Ishikawa (cell line): ENCODE measurements at regions not wholly inside any gene's neighbourhood (a gene's known extent, or its start where the extent isn't known, plus 50 kb on each side); places are given as distances from the start of the nearest gene placed in this dataset.

Experiments used
- CEBPB ChIP-seq: IDR thresholded peaks from 2 replicates; pipeline ENCODE4 v1.6.1; 2012
- CREB1 ChIP-seq: IDR thresholded peaks from 2 replicates; pipeline ENCODE4 v1.6.1; 2012; ENCODE audit warnings: low read depth
- EGR1 ChIP-seq: IDR thresholded peaks from 2 replicates; pipeline ENCODE4 v1.6.1; 2012
- EP300 ChIP-seq: IDR thresholded peaks from 2 replicates; pipeline ENCODE4 v1.6.1; 2012; ENCODE audit warnings: borderline replicate concordance
- FOXM1 ChIP-seq: IDR thresholded peaks from 2 replicates; pipeline ENCODE4 v1.6.1; 2012; ENCODE audit warnings: low read depth, borderline replicate concordance
- MAX ChIP-seq: IDR thresholded peaks from 2 replicates; pipeline ENCODE4 v1.6.1; 2012
- NFIC ChIP-seq: IDR thresholded peaks from 2 replicates; pipeline ENCODE4 v1.6.1; 2012
- RAD21 ChIP-seq: IDR thresholded peaks from 2 replicates; pipeline ENCODE4 v1.6.1; 2012; ENCODE audit warnings: low read depth
- REST ChIP-seq: IDR thresholded peaks from 2 replicates; pipeline ENCODE4 v1.6.1; 2012; ENCODE audit warnings: low read depth, mild to moderate bottlenecking
- TAF1 ChIP-seq: IDR thresholded peaks from 2 replicates; pipeline ENCODE4 v1.6.1; 2012; ENCODE audit warnings: low read depth, mild to moderate bottlenecking
- TCF12 ChIP-seq: IDR thresholded peaks from 2 replicates; pipeline ENCODE4 v1.6.1; 2012; ENCODE audit warnings: low read depth
- TEAD4 ChIP-seq: IDR thresholded peaks from 2 replicates; pipeline ENCODE4 v1.6.1; 2012
- USF1 ChIP-seq: IDR thresholded peaks from 2 replicates; pipeline ENCODE4 v1.6.1; 2012
- YY1 ChIP-seq: IDR thresholded peaks from 2 replicates; pipeline ENCODE4 v1.6.1; 2012; ENCODE audit warnings: low read depth
- ZBTB7A ChIP-seq: IDR thresholded peaks from 2 replicates; pipeline ENCODE4 v1.6.1; 2012; ENCODE audit warnings: low read depth

DNA sequence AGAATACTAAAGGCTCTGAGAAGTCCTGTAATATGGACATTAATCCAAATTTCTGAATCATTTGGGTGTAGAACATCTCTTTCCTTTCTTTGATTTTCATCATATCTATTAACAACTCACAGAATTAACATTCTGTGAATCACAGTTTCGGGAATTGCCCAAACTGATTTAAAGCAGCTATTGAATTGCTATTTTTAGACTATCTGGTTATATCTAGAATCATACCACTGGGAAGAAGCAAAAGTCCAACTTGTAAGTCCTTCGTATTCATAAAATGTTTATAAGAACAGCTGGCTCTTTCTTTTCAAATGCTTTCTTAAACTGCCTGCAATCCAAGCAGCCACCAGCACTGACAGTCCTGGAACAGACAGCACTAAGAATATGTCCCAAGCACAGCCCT, 733.0 kb downstream of the NTRK3 start:
- TF ChIP-seq TCF12: no peak

DNA sequence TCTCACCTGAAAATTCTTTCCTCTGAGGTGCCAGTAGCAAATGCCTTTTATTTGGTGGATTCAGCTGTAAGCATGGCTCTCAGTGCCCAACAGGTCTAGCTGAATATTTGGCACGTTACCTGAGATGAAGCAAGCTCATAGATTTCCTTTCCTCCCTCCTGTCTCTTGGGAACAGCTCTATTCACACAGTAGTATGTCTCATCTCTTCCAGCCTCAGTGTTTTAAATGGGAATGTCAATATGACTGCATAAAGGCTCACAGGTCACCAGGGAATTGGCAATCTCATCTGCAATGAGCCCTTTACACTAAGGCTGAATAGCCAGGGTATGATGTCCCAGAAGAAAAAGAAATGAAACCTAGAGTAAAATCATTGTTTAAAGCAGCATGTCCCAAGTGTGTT, 733.5 kb downstream of the NTRK3 start:
- no peak for TF ChIP-seq CEBPB
- no peak for TF ChIP-seq MAX
- no peak for TF ChIP-seq EP300
- no peak for TF ChIP-seq RAD21
- TF ChIP-seq CREB1: no peak
- no peak for TF ChIP-seq TEAD4
- TF ChIP-seq TAF1: no peak
- TF ChIP-seq TCF12: no peak
- TF ChIP-seq USF1: no peak
- no peak for TF ChIP-seq REST

DNA sequence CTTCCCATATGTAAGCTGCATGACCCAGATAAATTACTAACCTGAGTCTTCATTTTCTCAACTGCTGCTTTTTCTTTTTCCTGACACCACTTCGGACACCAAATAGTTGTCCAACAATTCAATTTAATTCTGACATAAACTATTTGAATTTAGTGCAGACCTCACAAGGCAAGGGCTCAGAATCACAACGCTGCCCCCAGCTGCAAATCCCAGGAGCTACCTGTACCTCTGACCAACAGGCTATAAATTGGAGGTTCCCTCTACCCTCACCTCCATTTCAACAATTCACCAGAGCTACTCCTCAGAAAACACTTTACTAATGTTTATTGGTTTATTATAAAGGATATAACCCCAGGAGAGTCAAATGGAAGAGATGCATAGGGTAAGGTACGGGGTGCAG, 737.6 kb downstream of the NTRK3 start:
- TF ChIP-seq EGR1 (no peak), TEAD4 (no peak), CEBPB (no peak), REST (no peak), YY1 (no peak), CREB1 (no peak)

- TF ChIP-seq CREB1 (no peak), EGR1 (no peak), REST (no peak), YY1 (no peak), TEAD4 (no peak), FOXM1 (no peak), USF1 (no peak), EP300 (no peak), ZBTB7A (no peak), RAD21 (no peak), TCF12 (no peak), TAF1 (no peak), CEBPB (no peak), NFIC (no peak), MAX (no peak)
Observed at GRCh38 chr15:87508086-87508485, 748.5 kb downstream of the NTRK3 start.

- TF ChIP-seq RAD21: no peak
- no peak for TF ChIP-seq YY1
- no peak for TF ChIP-seq MAX
- no peak for TF ChIP-seq TEAD4
- no peak for TF ChIP-seq USF1
Observed at GRCh38 chr15:87502173-87502572, 754.4 kb downstream of the NTRK3 start.
